KMS-11 (cell line): ENCODE measurements at regions not wholly inside any gene's neighbourhood (a gene's known extent, or its start where the extent isn't known, plus 50 kb on each side); places are given as distances from the start of the nearest gene placed in this dataset.

Experiments
- H2AFZ ChIP-seq: fragments of 200-600 bp; sonication (generic); 2 replicates; pipeline ENCODE4 v1.6.1; 2016; ENCODE audit warnings: antibody characterized with exemption, mixed run types, low read depth
- H3K27ac ChIP-seq: fragments of 200-600 bp; sonication (generic); 2 replicates; pipeline ENCODE4 v1.6.1; 2016; ENCODE audit warnings: mild to moderate bottlenecking, mixed run types
- H3K27me3 ChIP-seq: fragments of 200-600 bp; sonication (generic); 2 replicates; pipeline ENCODE4 v1.6.1; 2017; ENCODE audit warnings: mild to moderate bottlenecking, low read depth, mixed run types, moderate library complexity; ENCODE audit not compliant: insufficient read depth
- H3K36me3 ChIP-seq: fragments of 200-600 bp; sonication (generic); 2 replicates; pipeline ENCODE4 v1.6.1; 2017; ENCODE audit warnings: mild to moderate bottlenecking, mixed run types; ENCODE audit not compliant: insufficient read depth
- H3K4me1 ChIP-seq: fragments of 200-600 bp; sonication (generic); 2 replicates; pipeline ENCODE4 v1.6.1; 2016; ENCODE audit warnings: mild to moderate bottlenecking, low read depth, mixed run types; ENCODE audit not compliant: poor library complexity, severe bottlenecking
- H3K4me2 ChIP-seq: fragments of 200-600 bp; sonication (generic); 2 replicates; pipeline ENCODE4 v1.7.0; 2016; ENCODE audit warnings: mild to moderate bottlenecking, mixed run types
- H3K4me3 ChIP-seq: fragments of 200-600 bp; sonication (generic); IDR thresholded peaks from 2 replicates; pipeline ENCODE4 v1.6.1; 2017; ENCODE audit warnings: low read depth, low read length, mixed read lengths; ENCODE audit not compliant: insufficient read depth
- H3K79me2 ChIP-seq: fragments of 200-600 bp; sonication (generic); 2 replicates; pipeline ENCODE4 v1.6.1; 2016; ENCODE audit warnings: low read depth, mixed run types; ENCODE audit not compliant: insufficient read depth
- H3K9ac ChIP-seq: fragments of 200-600 bp; sonication (generic); 2 replicates; pipeline ENCODE4 v1.6.1; 2016; ENCODE audit warnings: mild to moderate bottlenecking, mixed run types
- H4K20me1 ChIP-seq: fragments of 200-600 bp; sonication (generic); 2 replicates; pipeline ENCODE4 v1.6.1; 2016; ENCODE audit warnings: mild to moderate bottlenecking, mixed run types; ENCODE audit not compliant: insufficient read depth
- TF ChIP-seq, protein P1 (sequence below): fragments of 200-600 bp; sonication (generic); conservative IDR thresholded peaks from 2 replicates; pipeline ENCODE4 v1.6.1; 2017; ENCODE audit warnings: low read depth, mild to moderate bottlenecking, antibody characterized with exemption, low read length, moderate library complexity, mixed read lengths

DNA sequence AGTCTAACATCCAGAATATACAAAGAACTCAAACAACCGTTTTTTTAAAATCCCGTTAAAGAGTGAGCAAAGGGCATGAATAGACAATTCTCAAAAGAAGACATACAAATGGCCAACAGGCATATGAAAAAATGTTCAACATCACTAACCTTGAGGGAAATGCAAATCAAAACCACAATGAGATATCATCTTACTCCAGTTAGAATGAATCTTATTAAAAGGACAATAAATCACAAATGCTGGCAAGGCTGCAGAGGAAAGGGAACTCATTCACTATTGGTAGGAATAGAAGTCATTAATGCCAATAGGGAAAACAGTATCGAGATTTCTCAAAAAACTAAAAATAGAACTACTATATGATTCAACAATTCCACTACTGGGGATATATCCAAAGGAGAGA is 520.1 kb downstream of the RMST start:
- TF ChIP-seq, protein P1, sequence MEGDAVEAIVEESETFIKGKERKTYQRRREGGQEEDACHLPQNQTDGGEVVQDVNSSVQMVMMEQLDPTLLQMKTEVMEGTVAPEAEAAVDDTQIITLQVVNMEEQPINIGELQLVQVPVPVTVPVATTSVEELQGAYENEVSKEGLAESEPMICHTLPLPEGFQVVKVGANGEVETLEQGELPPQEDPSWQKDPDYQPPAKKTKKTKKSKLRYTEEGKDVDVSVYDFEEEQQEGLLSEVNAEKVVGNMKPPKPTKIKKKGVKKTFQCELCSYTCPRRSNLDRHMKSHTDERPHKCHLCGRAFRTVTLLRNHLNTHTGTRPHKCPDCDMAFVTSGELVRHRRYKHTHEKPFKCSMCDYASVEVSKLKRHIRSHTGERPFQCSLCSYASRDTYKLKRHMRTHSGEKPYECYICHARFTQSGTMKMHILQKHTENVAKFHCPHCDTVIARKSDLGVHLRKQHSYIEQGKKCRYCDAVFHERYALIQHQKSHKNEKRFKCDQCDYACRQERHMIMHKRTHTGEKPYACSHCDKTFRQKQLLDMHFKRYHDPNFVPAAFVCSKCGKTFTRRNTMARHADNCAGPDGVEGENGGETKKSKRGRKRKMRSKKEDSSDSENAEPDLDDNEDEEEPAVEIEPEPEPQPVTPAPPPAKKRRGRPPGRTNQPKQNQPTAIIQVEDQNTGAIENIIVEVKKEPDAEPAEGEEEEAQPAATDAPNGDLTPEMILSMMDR: no peak

DNA sequence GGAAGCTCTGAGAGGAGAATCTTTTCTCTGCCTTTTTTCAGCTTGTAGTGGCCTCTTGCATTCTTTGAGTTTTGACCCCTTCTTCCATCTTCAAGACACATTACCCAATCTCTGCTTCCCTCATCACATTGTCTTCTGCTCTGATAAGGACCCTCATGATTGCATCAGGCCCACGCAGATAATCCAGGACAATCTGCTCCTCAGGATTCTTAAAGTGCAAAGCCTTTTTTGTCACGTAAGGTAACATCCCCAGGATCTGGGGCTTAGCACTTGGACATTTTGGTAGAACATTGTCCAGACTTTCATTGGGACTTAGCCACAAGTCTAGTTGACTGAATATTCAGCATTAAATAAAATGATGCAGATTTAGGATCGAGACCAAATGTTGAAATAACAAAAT is 521.2 kb downstream of the RMST start:
- Histone ChIP-seq H2AFZ (no peak overlapping the region), H3K36me3 (no peaks in the 10 kb centered on the region), H3K27ac (no peak overlapping the region), H3K4me1 (no peaks in the 10 kb centered on the region), H3K27me3 (no peaks in the 10 kb centered on the region), H3K79me2 (no peaks in the 10 kb centered on the region), H3K9ac (no peak overlapping the region), H3K4me2 (no peak overlapping the region), H4K20me1 (no peaks in the 10 kb centered on the region), H3K4me3 (no peak overlapping the region)
- TF ChIP-seq, protein P1: no peak

More for the DNA sequence above, 520.1 kb downstream of the RMST start:
- H3K4me1 ChIP-seq: no peaks in the 10 kb centered on the region
- H3K9ac ChIP-seq: no peak overlapping the region
- no peak overlapping the region for H3K27ac ChIP-seq
- no peak overlapping the region for H3K4me3 ChIP-seq
- H3K27me3 ChIP-seq: no peaks in the 10 kb centered on the region
- H3K36me3 ChIP-seq: no peaks in the 10 kb centered on the region
- H4K20me1 ChIP-seq: no peaks in the 10 kb centered on the region
- H2AFZ ChIP-seq: no peak overlapping the region
- no peak overlapping the region for H3K4me2 ChIP-seq
- no peaks in the 10 kb centered on the region for H3K79me2 ChIP-seq

DNA sequence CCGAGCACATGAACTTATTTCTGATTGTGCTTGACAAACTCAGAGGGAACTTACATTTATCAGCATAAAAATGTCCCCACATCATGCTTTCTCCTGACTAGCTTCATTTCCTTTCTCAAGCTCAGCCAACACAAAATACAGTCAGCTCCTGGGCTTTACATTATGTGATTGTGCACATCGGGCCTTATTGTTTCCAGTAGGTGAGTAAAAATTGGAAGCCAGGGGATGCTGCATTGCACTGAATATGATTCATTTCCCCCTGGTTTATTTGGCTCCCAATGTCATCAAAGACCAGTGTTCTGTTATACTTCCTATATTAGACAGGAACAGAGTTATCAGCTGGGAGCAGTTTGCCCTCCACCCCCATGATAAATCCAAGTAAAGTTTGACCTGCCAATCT is 521.8 kb downstream of the RMST start:
- Histone ChIP-seq H3K27me3 (no peaks in the 10 kb centered on the region), H3K27ac (no peak overlapping the region), H3K9ac (no peak overlapping the region), H4K20me1 (no peaks in the 10 kb centered on the region), H2AFZ (no peak overlapping the region), H3K4me3 (no peak overlapping the region), H3K4me2 (no peak overlapping the region), H3K4me1 (no peaks in the 10 kb centered on the region), H3K36me3 (no peaks in the 10 kb centered on the region), H3K79me2 (no peaks in the 10 kb centered on the region)
- TF ChIP-seq, protein P1: no peak

DNA sequence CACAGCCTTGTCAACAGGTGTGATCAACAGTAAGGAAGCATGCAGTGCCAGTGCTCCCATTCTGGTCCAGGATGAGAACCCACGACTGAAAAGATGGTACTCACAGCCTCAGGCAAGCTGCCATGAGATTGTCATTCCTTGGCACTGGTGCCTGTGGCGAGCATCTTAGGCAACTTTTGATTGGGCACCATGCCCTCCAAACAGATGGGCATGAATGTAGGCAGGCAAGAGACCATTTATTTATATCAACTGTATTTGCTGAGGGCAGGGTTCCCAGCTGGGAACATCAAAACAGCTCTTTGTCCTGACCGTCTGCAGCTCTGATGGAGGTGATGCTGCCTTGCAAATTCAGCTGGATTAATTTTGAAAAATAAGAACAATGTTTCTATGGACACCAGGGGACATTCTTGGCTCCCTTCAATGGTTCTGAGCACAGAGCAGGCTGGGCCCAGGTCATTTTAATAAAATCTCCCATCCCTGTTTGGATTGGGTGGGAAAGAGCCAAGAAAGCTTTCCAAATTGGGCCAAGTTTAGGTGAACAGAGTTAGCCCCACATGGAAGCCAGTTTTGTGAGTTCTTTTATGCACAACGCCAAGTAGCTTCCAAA is 522.5 kb downstream of the RMST start:
- Histone ChIP-seq H3K4me3 (no peak overlapping the region), H3K27ac (no peak overlapping the region), H3K4me2 (no peak overlapping the region), H3K27me3 (no peaks in the 10 kb centered on the region), H3K79me2 (no peaks in the 10 kb centered on the region), H2AFZ (no peak overlapping the region), H3K4me1 (no peaks in the 10 kb centered on the region), H4K20me1 (no peaks in the 10 kb centered on the region), H3K9ac (no peak overlapping the region), H3K36me3 (no peaks in the 10 kb centered on the region)
- TF ChIP-seq, protein P1: no peak
